ENCODE measurements at regions not wholly inside any gene's neighbourhood (a gene's known extent, or its start where the extent isn't known, plus 50 kb on each side); places are given as distances from the start of the nearest gene placed in this dataset.
A peak's percentile ranks its signal among the peaks of the same experiment; 100 is the strongest.
"Not testable (repeated sequence)": the region's sequence is repeated elsewhere in the genome, so short reads cannot be mapped to it uniquely, and the experiment has no call there.

GRCh38 chr13:64774915-64775314 lies 2455.2 kb downstream of the PCDH9 start:
- no peak for DNase-seq (ENCODE audit: low spot score)

- DNase-seq (ENCODE audit: low spot score) = no peak
Observed at GRCh38 chr13:64770743-64771142, 2459.4 kb downstream of the PCDH9 start.

- DNase-seq (ENCODE audit: low spot score) = no peak
Observed at GRCh38 chr13:64767054-64767453, 2463.1 kb downstream of the PCDH9 start.

GRCh38 chr13:64765636-64766035 lies 2464.5 kb downstream of the PCDH9 start:
- DNase-seq (ENCODE audit: low spot score) = no peak

GRCh38 chr13:64758521-64759244 lies 2471.5 kb downstream of the PCDH9 start:
- DNase-seq (ENCODE audit: low spot score) = peak; percentile 13

GRCh38 chr13:64756621-64757020 lies 2473.5 kb downstream of the PCDH9 start:
- DNase-seq (ENCODE audit: low spot score) = no peak

- DNase-seq (ENCODE audit: low spot score) = no peak
Observed at GRCh38 chr13:64755961-64756360, 2474.2 kb downstream of the PCDH9 start.

- no peak for DNase-seq (ENCODE audit: low spot score)
Observed at GRCh38 chr13:64753233-64754000, 2476.7 kb downstream of the PCDH9 start.

- no peak for DNase-seq (ENCODE audit: low spot score)
Observed at GRCh38 chr13:64749301-64749700, 2480.8 kb downstream of the PCDH9 start.

- no peak for DNase-seq (ENCODE audit: low spot score)
Observed at GRCh38 chr13:64746845-64747244, 2483.3 kb downstream of the PCDH9 start.

GRCh38 chr13:64740493-64740892 lies 2489.6 kb downstream of the PCDH9 start:
- no peak for DNase-seq (ENCODE audit: low spot score)

- no peak for DNase-seq (ENCODE audit: low spot score)
Observed at GRCh38 chr13:64725492-64725891, 2504.6 kb downstream of the PCDH9 start.

- peak; percentile 11 for DNase-seq (ENCODE audit: low spot score)
Observed at GRCh38 chr13:64723724-64724123, 2506.4 kb downstream of the PCDH9 start.

- DNase-seq (ENCODE audit: low spot score) = no peak
Observed at GRCh38 chr13:64718116-64718515, 2512.0 kb downstream of the PCDH9 start.

GRCh38 chr13:64716936-64717335 lies 2513.2 kb downstream of the PCDH9 start:
- no peak for DNase-seq (ENCODE audit: low spot score)

- no peak for DNase-seq (ENCODE audit: low spot score)
Observed at GRCh38 chr13:64709079-64709478, 2521.1 kb downstream of the PCDH9 start.

GRCh38 chr13:64704121-64704649 lies 2526.0 kb downstream of the PCDH9 start:
- no peak for DNase-seq (ENCODE audit: low spot score)

GRCh38 chr13:64697226-64697625 lies 2532.9 kb downstream of the PCDH9 start:
- DNase-seq (ENCODE audit: low spot score) = no peak

GRCh38 chr13:64688893-64689677 lies 2541.1 kb downstream of the PCDH9 start:
- DNase-seq (ENCODE audit: low spot score) = no peak

GRCh38 chr13:64686536-64686935 lies 2543.6 kb downstream of the PCDH9 start:
- DNase-seq (ENCODE audit: low spot score) = not testable (repeated sequence)

- peak; percentile 11 for DNase-seq (ENCODE audit: low spot score)
Observed at GRCh38 chr13:64684685-64685431, 2545.3 kb downstream of the PCDH9 start.

- no peak for DNase-seq (ENCODE audit: low spot score)
Observed at GRCh38 chr13:64684108-64684507, 2546.0 kb downstream of the PCDH9 start.
